A673 (cell line): ENCODE measurements at regions not wholly inside any gene's neighbourhood (a gene's known extent, or its start where the extent isn't known, plus 50 kb on each side); places are given as distances from the start of the nearest gene placed in this dataset.
A peak's percentile ranks its signal among the peaks of the same experiment; 100 is the strongest.

Source experiments
- BruUV-seq: library from RNA; stranded (reverse); fragments of 400-500 nt; replicated peaks from 2 replicates; lab custom pipeline; 2021; lab: Mats Ljungman, UMichigan
- CTCF ChIA-PET: fragments of 300-600 bp; sonication (Branson Sonifier 250); formaldehyde crosslinking; loops from one replicate; lab custom pipeline; 2022; ENCODE audit warnings: antibody characterized with exemption; lab: Charles Lee
- POLR2A ChIA-PET: fragments of 300-600 bp; sonication (Branson Sonifier 250); formaldehyde crosslinking; loops from one replicate; lab custom pipeline; 2022; ENCODE audit warnings: antibody characterized with exemption; ENCODE audit not compliant: low non-redundant PET; lab: Charles Lee
- DNase-seq: peaks from one replicate; pipeline ENCODE4 v3.0.0-alpha.2; 2015; ENCODE audit warnings: low spot score
- H3K27ac ChIP-seq: fragments of 200-600 bp; sonication (generic); 2 replicates; pipeline ENCODE4 v1.5.1; 2016; ENCODE audit warnings: mixed run types, low read depth, mild to moderate bottlenecking, mixed read lengths, antibody characterized with exemption, low read length; ENCODE audit not compliant: poor library complexity, severe bottlenecking
- H3K27me3 ChIP-seq: fragments of 200-600 bp; sonication (generic); replicated peaks from 2 replicates; pipeline ENCODE4 v1.6.1; 2017; ENCODE audit warnings: mixed run types, low read depth, mild to moderate bottlenecking, mixed read lengths, antibody characterized with exemption, low read length; ENCODE audit not compliant: insufficient read depth, poor library complexity
- H3K36me3 ChIP-seq: fragments of 200-600 bp; sonication (generic); 2 replicates; pipeline ENCODE4 v1.6.1; 2016; ENCODE audit warnings: mixed run types, mild to moderate bottlenecking, mixed read lengths, antibody characterized with exemption, low read length; ENCODE audit not compliant: insufficient read depth, poor library complexity, severe bottlenecking
- H3K4me1 ChIP-seq: fragments of 200-600 bp; sonication (generic); 2 replicates; pipeline ENCODE4 v1.6.1; 2017; ENCODE audit warnings: mixed run types, mild to moderate bottlenecking, mixed read lengths, antibody characterized with exemption, low read length; ENCODE audit not compliant: insufficient read depth, poor library complexity, severe bottlenecking
- H3K4me3 ChIP-seq: fragments of 200-600 bp; sonication (generic); 2 replicates; pipeline ENCODE4 v1.5.1; 2016; ENCODE audit warnings: low read depth, mixed run types, mild to moderate bottlenecking, mixed read lengths, low read length; ENCODE audit not compliant: poor library complexity, severe bottlenecking
- H3K9me3 ChIP-seq: fragments of 200-600 bp; sonication (generic); 2 replicates; pipeline ENCODE4 v1.6.1; 2016; ENCODE audit warnings: mixed run types, low read depth, mild to moderate bottlenecking, mixed read lengths, antibody characterized with exemption, low read length; ENCODE audit not compliant: poor library complexity, severe bottlenecking
- EZH2 ChIP-seq: fragments of 200-600 bp; sonication (generic); IDR thresholded peaks from 2 replicates; pipeline ENCODE4 v1.6.1; 2017; ENCODE audit warnings: borderline replicate concordance, low read depth, mild to moderate bottlenecking, mixed read lengths, antibody characterized with exemption, low read length; ENCODE audit not compliant: poor library complexity, severe bottlenecking
- intact Hi-C: fragments of 100-400 bp; cut with micrococcal nuclease; formaldehyde crosslinking; loops from one replicate; pipeline ENCODE4 v1.10.0; 2022; ENCODE audit not compliant: unreplicated experiment
- TF ChIP-seq, protein P1 (sequence below): fragments of 300-800, 200-600 bp; sonication (generic); conservative IDR thresholded peaks from 2 replicates; pipeline ENCODE4 v1.5.1; 2017; ENCODE audit warnings: low read depth, mild to moderate bottlenecking, antibody characterized with exemption, low read length, moderate library complexity, mixed read lengths

DNA sequence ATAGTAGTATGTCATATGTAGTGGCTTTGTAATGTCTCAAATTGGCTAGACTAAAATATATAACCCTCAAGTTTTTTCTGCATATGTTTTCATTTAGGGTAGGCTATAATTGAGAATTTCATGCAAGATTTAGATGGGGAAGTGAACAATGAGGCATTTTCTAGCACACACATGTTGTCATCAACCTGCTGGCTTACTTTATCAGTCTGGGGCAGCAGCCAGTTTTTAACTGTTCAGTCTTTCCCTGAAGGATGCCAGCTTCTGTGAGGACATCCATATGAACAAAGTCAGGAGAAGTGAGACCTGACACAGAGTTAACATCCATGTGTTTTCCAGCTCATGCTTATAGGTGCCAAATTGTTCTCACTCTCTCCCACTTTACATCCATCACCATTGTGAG is 74.7 kb upstream of the OLFM3 start:
- TF ChIP-seq, protein P1, sequence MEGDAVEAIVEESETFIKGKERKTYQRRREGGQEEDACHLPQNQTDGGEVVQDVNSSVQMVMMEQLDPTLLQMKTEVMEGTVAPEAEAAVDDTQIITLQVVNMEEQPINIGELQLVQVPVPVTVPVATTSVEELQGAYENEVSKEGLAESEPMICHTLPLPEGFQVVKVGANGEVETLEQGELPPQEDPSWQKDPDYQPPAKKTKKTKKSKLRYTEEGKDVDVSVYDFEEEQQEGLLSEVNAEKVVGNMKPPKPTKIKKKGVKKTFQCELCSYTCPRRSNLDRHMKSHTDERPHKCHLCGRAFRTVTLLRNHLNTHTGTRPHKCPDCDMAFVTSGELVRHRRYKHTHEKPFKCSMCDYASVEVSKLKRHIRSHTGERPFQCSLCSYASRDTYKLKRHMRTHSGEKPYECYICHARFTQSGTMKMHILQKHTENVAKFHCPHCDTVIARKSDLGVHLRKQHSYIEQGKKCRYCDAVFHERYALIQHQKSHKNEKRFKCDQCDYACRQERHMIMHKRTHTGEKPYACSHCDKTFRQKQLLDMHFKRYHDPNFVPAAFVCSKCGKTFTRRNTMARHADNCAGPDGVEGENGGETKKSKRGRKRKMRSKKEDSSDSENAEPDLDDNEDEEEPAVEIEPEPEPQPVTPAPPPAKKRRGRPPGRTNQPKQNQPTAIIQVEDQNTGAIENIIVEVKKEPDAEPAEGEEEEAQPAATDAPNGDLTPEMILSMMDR: no peak
- no peak for TF ChIP-seq EZH2
- Histone ChIP-seq H3K27me3 (no peaks in the 10 kb centered on the region), H3K4me3 (no peak overlapping the region), H3K4me1 (peaks cover 29% of the 10 kb centered on the region), H3K36me3 (no peaks in the 10 kb centered on the region), H3K9me3 (peaks cover 6% of the 10 kb centered on the region), H3K27ac (no peak overlapping the region)
- DNase-seq: peak; percentile 53
- no TSS peak for BruUV-seq
- ChIA-PET CTCF (no interaction called here), POLR2A (no interaction called here)
- intact Hi-C loops: loop anchor here (10.0 kb wide), 1 partner anchor 113 kb away; no protein-coding TSS in a partner anchor

DNA sequence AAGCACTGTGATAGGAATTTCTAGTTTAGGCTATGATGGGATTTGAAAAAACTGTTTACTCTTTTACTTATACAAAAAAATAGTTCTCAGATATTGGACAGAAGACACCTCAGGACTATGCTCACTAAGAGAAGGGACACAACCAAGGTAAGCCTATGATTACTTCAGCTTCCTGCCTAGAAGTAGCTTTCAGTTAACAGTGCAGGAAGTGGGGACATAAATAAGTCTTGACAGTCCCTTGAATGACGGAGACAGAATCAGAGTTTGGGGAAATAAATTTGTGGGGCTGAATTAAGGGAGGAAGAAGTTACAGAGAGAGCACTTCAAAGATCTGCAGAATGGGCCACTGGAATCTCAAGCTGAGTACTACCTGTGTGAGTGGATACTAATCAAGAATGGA is 53.8 kb upstream of the OLFM3 start:
- no peaks in the 10 kb centered on the region for H3K27me3 ChIP-seq
- BruUV-seq: no TSS peak
- H3K9me3 ChIP-seq: no peaks in the 10 kb centered on the region
- peak; percentile 38 for DNase-seq
- H3K27ac ChIP-seq: no peak overlapping the region
- H3K4me3 ChIP-seq: no peak overlapping the region
- ChIA-PET CTCF (no interaction called here), POLR2A (interaction anchor here (0.6 kb wide), 1 partner anchor 65 kb away, joined by 3 read pairs; no protein-coding TSS in a partner anchor)
- TF ChIP-seq, protein P1: no peak
- no peak for TF ChIP-seq EZH2
- intact Hi-C loops: loop anchor here (1.0 kb wide), 1 partner anchor 12 kb away; no protein-coding TSS in a partner anchor
- no peaks in the 10 kb centered on the region for H3K36me3 ChIP-seq
- peaks cover 16% of the 10 kb centered on the region for H3K4me1 ChIP-seq

DNA sequence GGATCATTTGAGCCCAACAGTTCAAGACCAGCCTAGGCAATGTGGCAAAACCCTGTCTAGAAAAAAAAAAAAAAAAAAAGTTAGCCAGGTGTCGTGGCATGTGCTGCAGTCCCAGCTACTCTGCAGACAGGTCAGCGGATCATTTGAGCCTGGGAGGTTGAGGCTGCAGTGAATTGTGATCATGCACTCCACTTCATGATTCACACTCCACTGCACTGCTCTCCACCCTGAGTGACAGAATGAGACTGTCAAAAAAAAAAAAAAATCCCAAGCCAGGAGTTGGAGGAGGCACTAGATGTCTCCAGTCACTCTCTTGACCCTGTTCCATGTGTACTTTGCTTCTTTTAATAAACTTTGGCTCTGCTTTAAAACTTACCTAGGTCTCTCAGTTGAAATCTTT is 51.0 kb upstream of the OLFM3 start:
- intact Hi-C loops: no loop called here
- peaks cover 16% of the 10 kb centered on the region for H3K4me1 ChIP-seq
- ChIA-PET POLR2A (no interaction called here), CTCF (no interaction called here)
- BruUV-seq: no TSS peak
- no peaks in the 10 kb centered on the region for H3K36me3 ChIP-seq
- H3K9me3 ChIP-seq: no peaks in the 10 kb centered on the region
- H3K4me3 ChIP-seq: no peak overlapping the region
- TF ChIP-seq EZH2: no peak
- TF ChIP-seq, protein P1: no peak
- H3K27ac ChIP-seq: no peak overlapping the region
- DNase-seq: no peak
- no peaks in the 10 kb centered on the region for H3K27me3 ChIP-seq
